Ishikawa (cell line): ENCODE measurements at regions not wholly inside any gene's neighbourhood (a gene's known extent, or its start where the extent isn't known, plus 50 kb on each side); places are given as distances from the start of the nearest gene placed in this dataset.

Source experiments
- EGR1 ChIP-seq: IDR thresholded peaks from 2 replicates; pipeline ENCODE4 v1.6.1; 2012
- EP300 ChIP-seq: IDR thresholded peaks from 2 replicates; pipeline ENCODE4 v1.6.1; 2012; ENCODE audit warnings: borderline replicate concordance
- RAD21 ChIP-seq: IDR thresholded peaks from 2 replicates; pipeline ENCODE4 v1.6.1; 2012; ENCODE audit warnings: low read depth
- TEAD4 ChIP-seq: IDR thresholded peaks from 2 replicates; pipeline ENCODE4 v1.6.1; 2012

DNA sequence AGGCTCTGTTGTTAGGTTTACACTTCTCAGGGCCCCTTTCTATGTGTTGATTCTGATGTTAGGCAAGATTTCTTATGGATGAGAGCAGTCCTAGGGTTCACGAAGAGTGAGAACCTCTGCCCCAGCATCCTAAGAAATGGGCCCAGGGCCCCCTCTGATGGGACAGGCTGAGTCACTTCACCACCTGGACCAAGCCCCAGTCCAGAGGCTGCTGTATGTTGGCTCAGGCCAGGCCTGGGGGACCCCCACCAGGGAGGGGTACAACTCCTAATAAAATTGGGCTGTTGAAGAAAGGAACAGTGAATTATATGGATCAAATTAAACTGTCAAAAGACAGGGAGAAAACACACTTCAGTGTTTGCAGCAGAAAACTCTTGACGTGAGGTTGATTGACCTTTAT is 365.9 kb upstream of the HS6ST1 start:
- TF ChIP-seq TEAD4 (no peak), EP300 (no peak), RAD21 (no peak), EGR1 (no peak)
